ENCODE measurements at regions not wholly inside any gene's neighbourhood (a gene's known extent, or its start where the extent isn't known, plus 50 kb on each side); places are given as distances from the start of the nearest gene placed in this dataset.

DNA sequence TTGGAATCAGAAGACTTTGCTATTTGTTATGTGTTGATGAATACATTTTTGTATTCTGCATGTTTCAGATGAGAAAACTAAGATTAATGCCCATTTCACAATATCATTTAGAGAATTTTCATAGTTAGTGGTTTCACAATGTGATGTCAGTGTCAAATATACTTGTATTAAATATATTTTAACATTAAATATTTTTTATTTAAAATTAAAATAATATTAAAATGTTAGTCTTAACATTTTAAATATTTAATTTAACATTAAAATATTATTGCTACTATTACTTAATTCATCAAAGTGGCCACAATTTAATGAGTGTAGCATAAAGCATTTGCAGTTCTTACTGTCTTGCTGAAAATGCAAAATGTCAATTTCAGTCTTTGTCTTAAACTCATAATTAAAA is 478.8 kb downstream of the KCNJ2 start (continued):
- TF ChIP-seq, protein P1, sequence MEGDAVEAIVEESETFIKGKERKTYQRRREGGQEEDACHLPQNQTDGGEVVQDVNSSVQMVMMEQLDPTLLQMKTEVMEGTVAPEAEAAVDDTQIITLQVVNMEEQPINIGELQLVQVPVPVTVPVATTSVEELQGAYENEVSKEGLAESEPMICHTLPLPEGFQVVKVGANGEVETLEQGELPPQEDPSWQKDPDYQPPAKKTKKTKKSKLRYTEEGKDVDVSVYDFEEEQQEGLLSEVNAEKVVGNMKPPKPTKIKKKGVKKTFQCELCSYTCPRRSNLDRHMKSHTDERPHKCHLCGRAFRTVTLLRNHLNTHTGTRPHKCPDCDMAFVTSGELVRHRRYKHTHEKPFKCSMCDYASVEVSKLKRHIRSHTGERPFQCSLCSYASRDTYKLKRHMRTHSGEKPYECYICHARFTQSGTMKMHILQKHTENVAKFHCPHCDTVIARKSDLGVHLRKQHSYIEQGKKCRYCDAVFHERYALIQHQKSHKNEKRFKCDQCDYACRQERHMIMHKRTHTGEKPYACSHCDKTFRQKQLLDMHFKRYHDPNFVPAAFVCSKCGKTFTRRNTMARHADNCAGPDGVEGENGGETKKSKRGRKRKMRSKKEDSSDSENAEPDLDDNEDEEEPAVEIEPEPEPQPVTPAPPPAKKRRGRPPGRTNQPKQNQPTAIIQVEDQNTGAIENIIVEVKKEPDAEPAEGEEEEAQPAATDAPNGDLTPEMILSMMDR (conservative IDR thresholded peaks at IDR 0.05; ENCODE audit: low read depth in 2 of 2): no peak
- TF ChIP-seq EZH2 (IDR thresholded peaks at IDR 0.05; ENCODE audit: low read depth, unreplicated experiment) (no peak), JUNB (IDR thresholded peaks at IDR 0.05; ENCODE audit: unreplicated experiment) (no peak), STAT1 (IDR thresholded peaks at IDR 0.05; ENCODE audit: unreplicated experiment) (no peak), CREB1 (CRISPR knock-in tag; IDR thresholded peaks at IDR 0.05; ENCODE audit: low read depth) (no peak)

DNA sequence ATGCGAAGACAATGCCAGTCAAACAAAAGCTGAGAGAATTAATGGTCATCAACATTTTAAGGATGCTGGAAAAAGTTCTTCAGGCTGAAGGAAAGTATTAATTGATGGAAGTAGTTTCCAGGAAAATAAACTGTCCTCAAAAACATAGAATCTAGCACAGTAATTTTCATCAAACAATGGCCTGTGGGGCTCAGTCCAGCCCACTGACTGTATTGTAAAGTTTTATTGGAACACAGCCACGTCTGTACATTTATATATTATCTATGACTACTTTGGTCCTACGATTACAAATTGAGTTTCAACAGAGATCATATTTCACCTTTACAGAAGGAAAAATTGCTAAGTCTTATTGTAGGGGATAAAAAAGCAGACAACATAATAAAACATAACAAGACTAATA is 484.5 kb downstream of the KCNJ2 start:
- Mint-ChIP-seq H3K9me3 (no peaks in the 10 kb centered on the region), H3K4me3 (no peak overlapping the region), H3K36me3 (ENCODE audit: low read depth) (no peaks in the 10 kb centered on the region), H3K27ac (no peak overlapping the region), H3K4me1 (no peaks in the 10 kb centered on the region), H3K27me3 (ENCODE audit: insufficient read depth, low read depth, poor library complexity) (no peaks in the 10 kb centered on the region)
- Histone ChIP-seq H3F3A (replicated peaks; ENCODE audit: low read depth) (no peaks in the 10 kb centered on the region), H3K27me3 (ENCODE audit: insufficient read depth) (no peaks in the 10 kb centered on the region), H3K4me1 (ENCODE audit: insufficient read depth) (no peaks in the 10 kb centered on the region), H3K36me3 (ENCODE audit: insufficient read depth) (no peaks in the 10 kb centered on the region), H3K27ac (ENCODE audit: low read depth) (no peak overlapping the region), H4K20me1 (replicated peaks; ENCODE audit: insufficient read depth) (no peaks in the 10 kb centered on the region), H3K79me2 (replicated peaks; ENCODE audit: insufficient read depth) (no peaks in the 10 kb centered on the region), H3K4me2 (no peak overlapping the region), H2AFZ (no peak overlapping the region), H3K9me2 (ENCODE audit: insufficient read depth) (no peaks in the 10 kb centered on the region), H3K4me3 (no peak overlapping the region)
- DNase-seq (ENCODE audit: low spot score): no peak
- TF ChIP-seq ZNF114 (CRISPR knock-in tag; IDR thresholded peaks at IDR 0.05) (no peak), EZH2 (IDR thresholded peaks at IDR 0.05; ENCODE audit: low read depth, unreplicated experiment) (no peak), EZH2phosphoT487 (IDR thresholded peaks at IDR 0.05; ENCODE audit: unreplicated experiment) (no peak), POLR2AphosphoS5 (IDR thresholded peaks at IDR 0.05; ENCODE audit: low read depth) (no peak), NANOG (IDR thresholded peaks at IDR 0.05; ENCODE audit: borderline replicate concordance) (no peak)
- no peak for ATAC-seq

DNA sequence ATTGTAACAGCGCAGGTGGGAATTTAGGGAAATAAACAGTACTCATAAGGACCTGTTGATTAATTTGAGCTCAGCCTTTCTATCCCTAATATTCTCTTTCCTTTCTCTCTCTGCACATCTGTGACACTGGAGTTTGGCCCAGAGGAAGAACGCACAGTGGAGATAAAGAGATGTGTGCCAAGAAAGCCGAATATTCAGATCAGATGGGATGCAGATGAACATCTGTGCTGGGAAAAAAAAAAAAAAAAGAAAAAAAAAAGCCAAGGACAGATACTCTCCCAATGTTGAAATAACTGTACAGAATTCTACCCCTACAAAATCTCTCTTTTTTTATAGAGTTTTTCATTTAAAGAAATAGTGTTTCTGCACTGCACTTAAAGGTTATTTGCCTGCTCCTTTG is 485.4 kb downstream of the KCNJ2 start:
- no peaks in the 10 kb centered on the region for H3K4me1 ChIP-seq (ENCODE audit: insufficient read depth)
- no peak overlapping the region for H3K27ac ChIP-seq (ENCODE audit: low read depth)
- H3K79me2 ChIP-seq (replicated peaks; ENCODE audit: insufficient read depth): no peaks in the 10 kb centered on the region
- H3K36me3 Mint-ChIP-seq (ENCODE audit: low read depth): no peaks in the 10 kb centered on the region
- DNase-seq (ENCODE audit: low spot score) (no peak), ATAC-seq (no peak)
- TF ChIP-seq, protein P2, sequence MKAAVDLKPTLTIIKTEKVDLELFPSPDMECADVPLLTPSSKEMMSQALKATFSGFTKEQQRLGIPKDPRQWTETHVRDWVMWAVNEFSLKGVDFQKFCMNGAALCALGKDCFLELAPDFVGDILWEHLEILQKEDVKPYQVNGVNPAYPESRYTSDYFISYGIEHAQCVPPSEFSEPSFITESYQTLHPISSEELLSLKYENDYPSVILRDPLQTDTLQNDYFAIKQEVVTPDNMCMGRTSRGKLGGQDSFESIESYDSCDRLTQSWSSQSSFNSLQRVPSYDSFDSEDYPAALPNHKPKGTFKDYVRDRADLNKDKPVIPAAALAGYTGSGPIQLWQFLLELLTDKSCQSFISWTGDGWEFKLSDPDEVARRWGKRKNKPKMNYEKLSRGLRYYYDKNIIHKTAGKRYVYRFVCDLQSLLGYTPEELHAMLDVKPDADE (IDR thresholded peaks at IDR 0.05): no peak
- TF ChIP-seq, protein P1 (conservative IDR thresholded peaks at IDR 0.05; ENCODE audit: low read depth in 2 of 2): no peak
- TF ChIP-seq ZNF331 (CRISPR knock-in tag; IDR thresholded peaks at IDR 0.05; ENCODE audit: low read depth): no peak
- no peak for TF ChIP-seq EZH2phosphoT487 (IDR thresholded peaks at IDR 0.05; ENCODE audit: unreplicated experiment)
- no peaks in the 10 kb centered on the region for H3K27me3 ChIP-seq (ENCODE audit: insufficient read depth)
- no peak overlapping the region for H3K4me3 ChIP-seq
- no peaks in the 10 kb centered on the region for H3K9me2 ChIP-seq (ENCODE audit: insufficient read depth)
- H3K36me3 ChIP-seq (ENCODE audit: insufficient read depth): no peaks in the 10 kb centered on the region
- H3K9me3 Mint-ChIP-seq: no peaks in the 10 kb centered on the region
- H3K27me3 Mint-ChIP-seq (ENCODE audit: insufficient read depth, low read depth, poor library complexity): no peaks in the 10 kb centered on the region
- no peaks in the 10 kb centered on the region for H3F3A ChIP-seq (replicated peaks; ENCODE audit: low read depth)
- no peaks in the 10 kb centered on the region for H3K4me1 Mint-ChIP-seq
- no peaks in the 10 kb centered on the region for H4K20me1 ChIP-seq (replicated peaks; ENCODE audit: insufficient read depth)
- H3K4me3 Mint-ChIP-seq: no peak overlapping the region
- no peak overlapping the region for H2AFZ ChIP-seq
- H3K4me2 ChIP-seq: no peak overlapping the region
- no peak overlapping the region; the same call in 1 of the 2 replicates for H3K27ac Mint-ChIP-seq

All from GM23338 (cell line).